HG02610 (cell line): ENCODE measurements at regions not wholly inside any gene's neighbourhood (a gene's known extent, or its start where the extent isn't known, plus 50 kb on each side); places are given as distances from the start of the nearest gene placed in this dataset.

ENCODE experiments used
- ATAC-seq: cut with Tn5 transposase; IDR thresholded peaks from one replicate; pipeline ENCODE4 v1.9.1; 2021; ENCODE audit warnings: mild to moderate bottlenecking, moderate library complexity; ENCODE audit not compliant: unreplicated experiment

DNA sequence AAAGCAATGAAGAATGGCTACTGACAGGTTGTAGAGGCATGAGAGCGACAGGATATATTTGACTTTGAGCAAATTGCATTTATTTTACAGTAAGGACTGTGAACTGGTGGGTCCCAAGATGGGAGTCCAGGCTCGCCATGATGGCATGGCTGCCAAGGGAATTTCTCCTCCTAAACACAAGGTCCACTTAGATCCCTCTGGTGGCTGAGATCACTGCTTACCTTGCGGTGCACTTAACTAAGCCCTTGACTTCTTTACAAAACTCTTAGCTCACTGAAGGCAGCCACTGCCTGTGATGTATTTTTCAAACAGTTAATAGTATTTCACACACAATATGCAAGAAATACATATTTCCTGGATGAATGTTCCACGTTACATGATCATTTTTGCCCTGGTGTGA, 50.3 kb upstream of the SORBS2 start:
- ATAC-seq, result no peak

GRCh38 chr4:185863946-185864345, 52.0 kb upstream of the SORBS2 start:
- no peak for ATAC-seq

GRCh38 chr4:185865901-185866328, 53.9 kb upstream of the SORBS2 start:
- ATAC-seq, result no peak

DNA sequence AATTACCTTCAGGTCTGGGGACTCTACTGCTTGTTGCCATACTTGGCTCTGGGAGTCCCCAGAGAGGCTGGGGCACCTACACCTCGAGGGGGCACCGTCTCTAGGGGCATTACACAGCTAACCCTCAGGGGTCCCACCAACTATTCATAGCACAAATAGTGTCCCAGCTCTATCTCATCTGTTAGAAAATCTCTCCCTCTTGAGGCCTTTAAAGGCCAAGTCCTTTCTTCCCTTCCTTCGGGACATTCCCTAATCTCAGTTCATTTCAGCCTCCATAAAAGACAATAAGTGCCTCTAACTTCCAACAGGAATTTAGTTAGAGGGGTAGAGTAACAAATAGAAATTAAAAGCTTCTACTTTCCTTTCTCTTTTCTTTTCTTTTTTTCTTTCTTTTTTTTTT, 55.8 kb upstream of the SORBS2 start:
- ATAC-seq, result no peak

DNA sequence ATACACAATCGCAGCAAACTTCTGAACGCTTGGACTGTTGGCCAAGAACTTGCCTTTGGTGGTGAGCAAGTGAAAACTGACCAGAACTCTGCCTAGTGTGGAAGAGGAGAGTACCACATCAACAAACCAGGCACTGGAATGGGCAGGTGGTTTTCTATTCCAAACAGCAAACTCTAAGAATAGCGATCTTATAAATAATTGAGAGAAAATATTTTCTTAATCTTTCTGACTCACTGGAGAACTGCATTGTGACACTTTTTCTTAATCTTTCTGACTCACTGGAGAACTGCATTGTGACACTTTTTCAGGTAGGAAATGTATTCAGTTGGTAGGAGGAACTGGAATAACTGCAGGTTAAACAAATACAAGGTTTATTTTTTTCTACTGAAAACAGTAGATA, 57.0 kb upstream of the SORBS2 start:
- ATAC-seq, result no peak

GRCh38 chr4:185869427-185869826, 57.4 kb upstream of the SORBS2 start:
- no peak for ATAC-seq

DNA sequence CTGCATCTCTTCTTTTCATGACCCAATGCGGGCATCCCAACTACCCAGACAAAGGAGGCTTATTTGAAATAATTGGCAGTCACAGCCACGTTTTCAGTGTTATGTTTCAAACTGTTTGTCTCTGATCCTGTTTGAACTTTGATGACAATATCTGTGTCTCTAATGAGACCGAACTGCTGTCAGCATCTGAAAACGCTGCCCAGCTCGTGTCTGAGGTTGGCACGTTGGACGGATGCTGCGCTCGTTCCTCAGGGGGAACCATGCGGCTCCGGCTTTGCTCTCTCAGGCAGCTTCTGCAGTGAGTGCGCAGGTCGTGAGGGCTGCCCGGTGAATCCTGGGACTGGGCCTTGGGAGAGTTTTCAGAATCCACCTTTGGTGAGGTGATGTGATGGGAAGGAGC, 58.4 kb upstream of the SORBS2 start:
- ATAC-seq, result no peak

DNA sequence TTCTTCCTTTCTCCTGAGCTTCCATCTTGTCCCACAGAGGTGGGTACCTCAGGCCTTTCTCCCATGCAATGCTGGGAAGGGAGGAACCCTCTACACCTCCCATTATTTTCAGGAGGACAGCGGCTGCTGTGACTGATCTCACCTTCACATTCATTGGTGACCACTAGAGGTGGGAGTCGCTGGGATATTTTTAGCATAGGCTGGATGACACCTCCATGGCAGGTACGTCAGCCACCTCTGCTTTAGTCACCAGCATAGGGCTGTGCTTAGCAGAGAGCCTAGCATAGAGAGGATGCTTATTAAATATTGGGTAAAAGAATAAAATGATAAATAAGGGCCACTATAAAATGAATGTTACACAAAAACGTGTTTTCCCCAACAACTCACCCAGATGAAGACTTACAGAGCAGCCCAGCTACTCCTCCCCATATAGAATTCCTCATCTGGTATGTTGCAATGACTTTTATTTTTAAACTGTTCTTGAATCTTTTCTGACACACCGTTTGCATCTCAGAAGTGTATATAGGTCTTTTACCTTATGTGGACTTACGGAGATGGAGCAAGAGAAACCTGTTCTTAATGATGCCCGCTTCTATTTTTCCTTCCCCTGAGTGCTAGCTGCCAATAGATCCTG, 60.9 kb upstream of the SORBS2 start:
- no peak for ATAC-seq

DNA sequence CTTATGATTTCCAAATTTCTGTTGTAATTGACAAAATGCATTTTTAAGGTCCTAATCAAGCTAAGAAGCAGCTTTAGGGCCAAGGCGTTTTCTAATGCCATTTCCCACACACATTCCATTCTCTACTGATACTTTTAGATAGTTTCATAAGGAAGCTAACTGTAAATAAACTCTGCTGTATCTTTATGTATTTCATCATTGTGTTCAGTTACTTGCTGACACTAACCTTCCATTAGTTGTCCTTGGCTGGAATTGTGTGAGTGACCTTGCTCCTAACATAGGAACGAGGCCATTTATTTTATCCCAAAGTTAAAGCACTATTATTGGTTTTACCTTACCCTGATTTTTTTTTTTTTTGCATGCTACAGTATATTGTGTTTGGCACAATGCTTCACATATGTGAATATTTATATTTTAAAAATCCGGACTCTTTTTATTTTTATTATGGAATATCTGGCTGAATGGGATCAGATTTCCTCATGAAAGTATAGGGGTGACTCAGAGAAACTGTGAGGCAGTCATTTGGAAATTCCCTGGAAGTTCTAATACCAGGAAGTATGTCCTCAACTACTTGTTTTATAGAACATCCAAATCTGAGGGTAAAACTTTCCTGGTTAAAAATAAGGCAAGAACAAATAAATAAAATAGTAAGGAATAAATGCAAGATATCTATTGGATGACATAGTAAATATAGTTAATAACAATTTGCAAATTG, 62.7 kb upstream of the SORBS2 start:
- no peak for ATAC-seq

GRCh38 chr4:185875316-185875907, 63.4 kb upstream of the SORBS2 start:
- no peak for ATAC-seq

- no peak for ATAC-seq
These were observed 66.6 kb upstream of the SORBS2 start for GRCh38 chr4:185878633-185879032.

DNA sequence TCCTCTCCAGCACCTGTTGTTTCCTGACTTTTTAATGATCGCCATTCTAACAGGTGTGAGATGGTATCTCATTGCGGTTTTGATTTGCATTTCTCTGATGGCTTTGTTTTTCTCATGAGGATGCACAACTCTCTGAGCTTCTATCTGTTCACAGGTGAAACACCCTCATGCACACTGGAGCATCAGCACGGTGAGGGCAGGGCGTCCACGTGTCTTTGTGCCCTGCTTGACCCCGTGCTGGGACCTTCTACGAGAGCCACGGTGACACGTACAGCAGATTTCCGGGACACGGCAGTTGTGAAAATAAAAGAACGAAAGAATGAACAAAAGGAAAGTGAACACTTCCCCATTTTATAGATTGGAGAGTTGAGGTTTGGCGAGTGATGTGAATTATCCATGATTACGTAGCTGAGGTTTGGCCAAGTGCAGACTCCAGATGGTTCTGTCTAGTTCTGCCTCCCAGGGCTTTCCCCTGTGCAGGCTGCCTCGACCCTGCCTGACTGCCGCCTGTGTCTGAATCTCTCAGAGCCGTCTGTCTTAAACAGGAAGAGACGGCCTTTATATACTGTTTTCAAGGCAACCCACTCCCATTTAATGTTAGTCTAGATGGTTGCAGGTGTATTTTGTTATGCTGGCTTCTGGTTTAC, 67.8 kb upstream of the SORBS2 start:
- ATAC-seq, result no peak

DNA sequence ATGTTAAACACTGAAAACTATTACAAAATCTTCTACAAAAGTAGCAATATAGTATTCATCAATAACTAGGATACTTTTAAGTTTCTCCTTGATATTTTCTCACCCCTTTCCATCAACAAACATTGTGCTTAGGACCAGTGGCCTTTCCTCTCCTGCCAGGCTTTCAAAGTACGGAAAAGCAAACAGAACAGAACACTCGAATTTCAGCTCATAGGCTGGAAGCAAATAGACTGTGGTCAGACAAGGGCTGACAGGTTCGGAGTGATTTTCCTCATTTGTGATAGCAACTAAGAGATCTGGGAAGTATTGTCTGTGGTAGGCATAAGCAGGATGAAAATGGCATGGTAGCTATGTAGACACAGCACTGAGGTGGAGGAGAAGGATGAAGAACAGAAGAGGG, 68.6 kb upstream of the SORBS2 start:
- no peak for ATAC-seq

DNA sequence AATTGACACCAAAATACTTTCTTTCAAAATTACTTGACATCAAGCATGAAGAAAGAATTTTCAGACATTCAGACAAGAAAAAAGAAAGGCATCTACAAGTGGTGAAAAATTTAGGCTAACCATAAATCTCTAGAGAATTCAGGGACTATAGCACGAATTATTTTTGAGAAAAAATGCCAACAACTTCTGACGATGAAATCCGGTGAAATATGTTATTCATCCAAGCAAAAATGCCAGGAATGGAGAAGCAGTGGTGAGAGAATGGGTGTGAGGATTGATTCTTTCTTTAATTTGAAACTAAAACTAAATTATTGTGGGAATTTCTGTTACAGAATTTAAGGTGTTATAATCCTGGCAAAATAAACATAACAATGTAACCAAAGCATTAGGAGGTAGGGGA, 69.4 kb upstream of the SORBS2 start:
- ATAC-seq, result no peak

- no peak for ATAC-seq
These were observed 71.6 kb upstream of the SORBS2 start for GRCh38 chr4:185883591-185883990.

GRCh38 chr4:185885075-185885474, 73.1 kb upstream of the SORBS2 start:
- ATAC-seq, result no peak

DNA sequence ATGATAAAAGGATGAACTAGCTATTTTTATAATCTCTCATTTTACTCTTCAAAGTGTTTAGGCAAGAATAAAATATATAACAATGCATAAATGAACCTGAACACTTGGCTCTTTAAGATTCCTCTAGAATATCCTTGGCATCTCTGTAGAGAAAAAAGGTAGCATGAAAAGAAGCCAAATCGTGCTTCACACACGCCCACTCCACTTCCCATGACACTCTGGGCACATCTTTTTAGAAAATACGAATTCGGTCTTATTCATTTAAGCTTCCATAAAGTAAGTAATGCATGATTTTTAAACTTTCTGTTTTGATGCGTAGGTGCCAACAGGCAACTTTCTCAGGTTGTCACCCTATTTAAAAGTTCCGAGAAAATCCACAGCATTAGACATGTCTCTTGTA, 73.6 kb upstream of the SORBS2 start:
- no peak for ATAC-seq

DNA sequence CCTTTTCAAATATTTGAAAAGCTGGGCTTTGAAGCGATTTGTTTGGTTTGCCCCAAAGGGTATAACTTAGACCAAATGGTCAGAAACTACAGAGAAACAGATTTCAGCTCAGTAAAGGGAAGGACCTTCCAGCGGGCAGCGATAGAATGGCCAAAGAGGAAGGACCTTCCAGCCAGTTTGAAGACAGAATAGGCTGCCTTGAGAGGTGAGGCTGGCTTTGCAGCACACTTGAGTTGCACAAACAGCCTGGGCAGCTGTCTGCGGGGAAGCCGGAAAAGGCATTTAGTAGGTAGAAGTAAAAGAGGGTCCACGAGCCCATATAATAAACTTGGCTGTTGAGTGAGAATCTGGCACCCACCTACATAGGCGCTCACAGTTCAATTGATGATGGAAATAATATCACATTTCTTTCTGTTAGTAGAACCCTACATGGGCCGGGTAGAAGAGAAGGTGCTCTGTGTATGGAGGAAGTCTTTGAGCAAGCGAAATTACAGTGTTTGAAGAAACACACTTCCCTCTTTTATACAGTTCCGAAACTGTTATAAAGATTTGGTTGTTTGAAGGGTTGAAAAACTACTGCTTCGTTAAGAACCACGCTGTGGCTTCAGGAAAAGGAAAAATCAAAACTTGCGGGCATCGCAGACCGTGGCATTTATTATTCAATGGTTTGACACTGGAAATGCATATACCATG, 75.0 kb upstream of the SORBS2 start:
- ATAC-seq, result no peak

GRCh38 chr4:185888676-185889075, 76.7 kb upstream of the SORBS2 start:
- no peak for ATAC-seq

- ATAC-seq, result no peak
These were observed 77.6 kb upstream of the SORBS2 start for GRCh38 chr4:185889585-185889984.

- ATAC-seq, result no peak
These were observed 78.2 kb upstream of the SORBS2 start for GRCh38 chr4:185890196-185890595.
